AG04450 (cell line): ENCODE measurements at regions not wholly inside any gene's neighbourhood (a gene's known extent, or its start where the extent isn't known, plus 50 kb on each side); places are given as distances from the start of the nearest gene placed in this dataset.
"Not testable (repeated sequence)": the region's sequence is repeated elsewhere in the genome, so short reads cannot be mapped to it uniquely, and the experiment has no call there.

ENCODE experiments used
- CTCF ChIA-PET: fragments of 300-600, 350-600 bp; formaldehyde crosslinking; extraction: SDS; loops from one replicate; lab custom pipeline; 2022; ENCODE audit warnings: antibody characterized with exemption, inconsistent platforms; lab: Charles Lee
- POLR2A ChIA-PET: fragments of 350-600 bp; formaldehyde crosslinking; extraction: SDS; loops from one replicate; lab custom pipeline; 2021; ENCODE audit warnings: antibody characterized with exemption, inconsistent platforms; lab: Yijun Ruan, JAX
- DNase-seq: peaks from one replicate; pipeline ENCODE4 v3.0.0-alpha.2; 2011; ENCODE audit warnings: low read depth, low spot score
- H3K27ac ChIP-seq: one replicate; pipeline ENCODE4 v1.5.1; 2012; ENCODE audit warnings: low read depth, low read length, control low read depth
- H3K27me3 ChIP-seq: one replicate; pipeline ENCODE4 v1.6.0; 2012; ENCODE audit warnings: low read length; ENCODE audit not compliant: control insufficient read depth, insufficient read depth
- H3K4me3 ChIP-seq: 2 replicates; pipeline ENCODE4 v1.5.1; 2011; ENCODE audit warnings: mild to moderate bottlenecking, low read depth, low read length, control low read depth
- H3K9me3 ChIP-seq: 2 replicates; pipeline ENCODE4 v1.5.1; 2012; ENCODE audit warnings: low read length; ENCODE audit not compliant: control insufficient read depth, insufficient read depth
- TF ChIP-seq, protein P1 (sequence below): IDR thresholded peaks from 2 replicates; pipeline ENCODE4 v1.5.1; 2011; ENCODE audit warnings: low read depth, low read length, control low read depth, inconsistent platforms

GRCh38 chrX:33908074-33908473 lies 224.0 kb downstream of the FAM47A start:
- TF ChIP-seq, protein P1, sequence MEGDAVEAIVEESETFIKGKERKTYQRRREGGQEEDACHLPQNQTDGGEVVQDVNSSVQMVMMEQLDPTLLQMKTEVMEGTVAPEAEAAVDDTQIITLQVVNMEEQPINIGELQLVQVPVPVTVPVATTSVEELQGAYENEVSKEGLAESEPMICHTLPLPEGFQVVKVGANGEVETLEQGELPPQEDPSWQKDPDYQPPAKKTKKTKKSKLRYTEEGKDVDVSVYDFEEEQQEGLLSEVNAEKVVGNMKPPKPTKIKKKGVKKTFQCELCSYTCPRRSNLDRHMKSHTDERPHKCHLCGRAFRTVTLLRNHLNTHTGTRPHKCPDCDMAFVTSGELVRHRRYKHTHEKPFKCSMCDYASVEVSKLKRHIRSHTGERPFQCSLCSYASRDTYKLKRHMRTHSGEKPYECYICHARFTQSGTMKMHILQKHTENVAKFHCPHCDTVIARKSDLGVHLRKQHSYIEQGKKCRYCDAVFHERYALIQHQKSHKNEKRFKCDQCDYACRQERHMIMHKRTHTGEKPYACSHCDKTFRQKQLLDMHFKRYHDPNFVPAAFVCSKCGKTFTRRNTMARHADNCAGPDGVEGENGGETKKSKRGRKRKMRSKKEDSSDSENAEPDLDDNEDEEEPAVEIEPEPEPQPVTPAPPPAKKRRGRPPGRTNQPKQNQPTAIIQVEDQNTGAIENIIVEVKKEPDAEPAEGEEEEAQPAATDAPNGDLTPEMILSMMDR, result no peak
- POLR2A ChIA-PET, result no interaction called here
- no peak for DNase-seq
- H3K9me3 ChIP-seq, result no peaks in the 10 kb centered on the region
- H3K4me3 ChIP-seq, result no peak overlapping the region
- H3K27ac ChIP-seq, result no peak overlapping the region
- CTCF ChIA-PET, result no interaction called here
- no peaks in the 10 kb centered on the region for H3K27me3 ChIP-seq

GRCh38 chrX:33906971-33907370 lies 225.1 kb downstream of the FAM47A start:
- CTCF ChIA-PET, result no interaction called here

DNA sequence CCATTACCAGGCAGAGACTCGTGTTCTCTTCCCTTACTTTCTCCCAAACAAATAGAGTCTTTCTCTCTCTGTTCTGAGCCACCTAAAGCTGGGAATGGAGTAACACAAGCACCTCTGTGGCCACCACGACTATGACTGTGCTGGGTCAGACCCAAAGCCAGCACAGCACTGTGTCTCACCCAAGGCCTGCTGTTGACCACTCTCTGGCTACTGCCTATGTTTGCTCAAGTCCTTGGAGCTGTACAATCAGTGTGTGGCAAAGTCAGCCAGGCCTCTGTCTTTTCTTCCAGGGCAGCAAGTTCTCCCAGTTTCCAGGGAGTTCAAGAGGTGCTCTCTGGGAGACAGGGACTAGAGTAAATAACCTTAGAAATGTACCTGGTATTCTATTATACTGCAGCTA lies 239.4 kb downstream of the FAM47A start:
- ChIA-PET POLR2A (no interaction called here), CTCF (no interaction called here)
- no peaks in the 10 kb centered on the region; the same call in 1 of the 2 replicates for H3K9me3 ChIP-seq
- DNase-seq, result no peak
- no peak overlapping the region for H3K27ac ChIP-seq
- no peaks in the 10 kb centered on the region for H3K27me3 ChIP-seq
- TF ChIP-seq, protein P1, result no peak
- H3K4me3 ChIP-seq, result no peak overlapping the region

More at GRCh38 chrX:33906971-33907370, 225.1 kb downstream of the FAM47A start:
- POLR2A ChIA-PET, result no interaction called here
- Histone ChIP-seq H3K27me3 (no peaks in the 10 kb centered on the region), H3K9me3 (no peaks in the 10 kb centered on the region), H3K27ac (no peak overlapping the region), H3K4me3 (no peak overlapping the region)
- no peak for DNase-seq
- TF ChIP-seq, protein P1, result no peak

GRCh38 chrX:33855251-33855650 lies 276.9 kb downstream of the FAM47A start:
- H3K4me3 ChIP-seq, result no peak overlapping the region
- no peaks in the 10 kb centered on the region for H3K9me3 ChIP-seq
- ChIA-PET POLR2A (no interaction called here), CTCF (no interaction called here)
- H3K27me3 ChIP-seq, result no peaks in the 10 kb centered on the region
- H3K27ac ChIP-seq, result no peak overlapping the region
- DNase-seq, result no peak
- TF ChIP-seq, protein P1, result no peak

DNA sequence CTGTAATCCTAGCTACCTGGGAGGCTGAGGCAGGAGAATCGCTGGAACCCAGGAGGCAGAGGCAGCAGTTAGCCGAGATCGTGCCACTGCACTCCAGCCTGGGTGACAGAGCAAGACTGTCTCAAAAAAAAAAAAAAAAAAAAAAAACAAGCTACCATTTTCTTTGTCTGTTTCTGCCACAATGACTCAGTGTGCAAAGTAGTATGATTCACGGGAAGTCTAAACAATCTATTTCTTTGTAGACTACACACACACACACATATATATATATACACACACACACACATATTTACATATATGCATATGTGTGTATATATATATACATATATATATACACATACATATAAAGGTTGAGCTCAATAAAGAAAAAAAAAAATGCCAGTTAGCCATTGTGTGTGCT lies 280.0 kb downstream of the FAM47A start:
- CTCF ChIA-PET, H3K4me3 ChIP-seq, H3K27me3 ChIP-seq, POLR2A ChIA-PET, DNase-seq, H3K9me3 ChIP-seq, H3K27ac ChIP-seq: not testable (repeated sequence)

GRCh38 chrX:33840176-33840575 lies 291.9 kb downstream of the FAM47A start:
- Histone ChIP-seq H3K27me3 (no peaks in the 10 kb centered on the region), H3K4me3 (no peak overlapping the region), H3K9me3 (peaks cover 3% of the 10 kb centered on the region; the same call in 1 of the 2 replicates), H3K27ac (no peak overlapping the region)
- ChIA-PET CTCF (no interaction called here), POLR2A (no interaction called here)
- TF ChIP-seq, protein P1, result no peak
- no peak for DNase-seq
